ENCODE measurements at regions not wholly inside any gene's neighbourhood (a gene's known extent, or its start where the extent isn't known, plus 50 kb on each side); places are given as distances from the start of the nearest gene placed in this dataset.

GRCh38 chr2:59041139-59041538 lies 800.0 kb upstream of the FANCL start:
- TF ChIP-seq ARNT (IDR thresholded peaks at IDR 0.05) (no peak), ZNF384 (IDR thresholded peaks at IDR 0.05) (no peak), TARDBP (IDR thresholded peaks at IDR 0.05) (no peak), HDGF (IDR thresholded peaks at IDR 0.05; ENCODE audit: borderline replicate concordance) (no peak), FOXM1 (IDR thresholded peaks at IDR 0.05; ENCODE audit: borderline replicate concordance) (no peak), CTBP1 (IDR thresholded peaks at IDR 0.05; ENCODE audit: borderline replicate concordance) (no peak)
- TF ChIP-seq, protein P1, sequence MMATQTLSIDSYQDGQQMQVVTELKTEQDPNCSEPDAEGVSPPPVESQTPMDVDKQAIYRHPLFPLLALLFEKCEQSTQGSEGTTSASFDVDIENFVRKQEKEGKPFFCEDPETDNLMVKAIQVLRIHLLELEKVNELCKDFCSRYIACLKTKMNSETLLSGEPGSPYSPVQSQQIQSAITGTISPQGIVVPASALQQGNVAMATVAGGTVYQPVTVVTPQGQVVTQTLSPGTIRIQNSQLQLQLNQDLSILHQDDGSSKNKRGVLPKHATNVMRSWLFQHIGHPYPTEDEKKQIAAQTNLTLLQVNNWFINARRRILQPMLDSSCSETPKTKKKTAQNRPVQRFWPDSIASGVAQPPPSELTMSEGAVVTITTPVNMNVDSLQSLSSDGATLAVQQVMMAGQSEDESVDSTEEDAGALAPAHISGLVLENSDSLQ (IDR thresholded peaks at IDR 0.05): no peak

All from HEK293T (cell line).